Spleen (tissue), 11 donors: ENCODE measurements at regions not wholly inside any gene's neighbourhood (a gene's known extent, or its start where the extent isn't known, plus 50 kb on each side); places are given as distances from the start of the nearest gene placed in this dataset.

Source experiments
- DNase-seq: peaks from one replicate; pipeline ENCODE4 v3.0.0-alpha.2; 2020
- H3K27ac ChIP-seq, 8 donors: fragments of 200-600 bp; sonication (generic) in 7 of 8; 1 replicate in 4 of 8; 2 replicates in 4 of 8; pipeline versions ENCODE4 v1.5.0 to v1.8.0; 2016 to 2021; ENCODE audit warnings: inconsistent platforms in 4 of 8, mild to moderate bottlenecking in 4 of 8, moderate library complexity in 1 of 8
- H3K27me3 ChIP-seq, 7 donors: fragments of 200-600 bp; sonication (generic) in 6 of 7; replicated peaks in 1 of 7; 1 replicate in 4 of 7; 2 replicates in 3 of 7; pipeline versions ENCODE4 v1.5.0 to v1.8.0; 2016 to 2021; ENCODE audit warnings: inconsistent platforms in 3 of 7, mild to moderate bottlenecking in 1 of 7
- H3K36me3 ChIP-seq, 6 donors: fragments of 200-600 bp; sonication (generic) in 5 of 6; 1 replicate in 4 of 6; 2 replicates in 2 of 6; pipeline versions ENCODE4 v1.5.0 to v1.8.0; 2016 to 2021; ENCODE audit warnings: inconsistent platforms in 2 of 6
- H3K4me1 ChIP-seq, 6 donors: fragments of 200-600 bp; sonication (generic) in 5 of 6; 1 replicate in 3 of 6; 2 replicates in 3 of 6; pipeline versions ENCODE4 v1.5.0 to v1.8.0; 2016 to 2021; ENCODE audit warnings: inconsistent platforms in 3 of 6
- H3K4me3 ChIP-seq, 8 donors: fragments of 200-600 bp; sonication (generic) in 7 of 8; 1 replicate in 4 of 8; 2 replicates in 4 of 8; pipeline versions ENCODE4 v1.5.0 to v1.8.0; 2016 to 2021; ENCODE audit warnings: inconsistent platforms in 4 of 8, mild to moderate bottlenecking in 4 of 8, moderate library complexity in 2 of 8
- H3K9me3 ChIP-seq, 8 donors: fragments of 200-600 bp; sonication (generic) in 7 of 8; 1 replicate in 4 of 8; 2 replicates in 4 of 8; pipeline versions ENCODE4 v1.5.0 to v1.8.0; 2016 to 2021; ENCODE audit warnings: inconsistent platforms in 4 of 8
- CTCF ChIP-seq, 11 experiments: fragments of 200-600 bp in 7 of 11; fragments of 450-650 bp in 4 of 11; sonication (generic) in 4 of 11; IDR thresholded peaks in 8 of 11; conservative IDR thresholded peaks in 3 of 11; 1 replicate in 7 of 11; 2 replicates in 4 of 11; pipeline versions ENCODE4 v1.4.0 to v1.8.0; 2016 to 2021; ENCODE audit warnings: antibody characterized with exemption in 11 of 11, inconsistent platforms in 4 of 11, mild to moderate bottlenecking in 1 of 11
- POLR2A ChIP-seq, 3 donors: fragments of 450-650 bp; IDR thresholded peaks; one replicate each; pipeline ENCODE4 v1.5.1; 2017; ENCODE audit warnings: antibody characterized with exemption in 3 of 3, mild to moderate bottlenecking in 1 of 3
- POLR2AphosphoS5 ChIP-seq, 3 donors: sonication (generic); formaldehyde crosslinking; IDR thresholded peaks; one replicate each; pipeline ENCODE4 v1.5.1; 2017; ENCODE audit warnings: antibody characterized with exemption in 3 of 3
- WGBS, 5 donors: extraction: QIAGEN DNeasy Blood & Tissue Kit in 3 of 5; methylation state at CpG; one replicate each; pipeline versions ENCODE4 v1.1.5 to v1.1.7; 2013 to 2018; 5-methylcytosine and 5-hydroxymethylcytosine counted together
- intact Hi-C: fragments of 100-400 bp; cut with DNase I; formaldehyde crosslinking; loops from one replicate; pipeline ENCODE4 v1.15.0; 2023; ENCODE audit warnings: low total_unique reads
- donor health status: healthy with polysubstance abuse.
- donor health status: DM: no; HTN: no; CAD: no; lungs with moderate emphysema.
- donor health status: DM: no; HTN: no; CAD: no.
- donor health status: Bipolar disorder and iron deficiency.
- donor health status: healthy.
- donor health status: DM: no; HTN: no; CAD: no.
- donor health status: DM: yes; HTN: yes; CAD: no.

GRCh38 chr4:24322995-24323394 is 261.4 kb downstream of the DHX15 start:
- no peak for DNase-seq
- 87 to 94% (median 93%) methylated on average over 3 of the region's 3 CpGs for WGBS, 5 donors
- no peaks in the 10 kb centered on the region for H3K36me3 ChIP-seq

GRCh38 chr4:24322511-24322910 is 261.8 kb downstream of the DHX15 start:
- WGBS, 5 donors, result 13 to 63% (median 45%) methylated on average over 1 of the region's 1 CpG
- Histone ChIP-seq H3K27ac (no peak overlapping the region), H3K9me3 (no peaks in the 10 kb centered on the region), H3K27me3 (no peaks in the 10 kb centered on the region), H3K36me3 (no peaks in the 10 kb centered on the region), H3K4me1 (no peaks in the 10 kb centered on the region), H3K4me3 (no peak overlapping the region)
- no peak for DNase-seq
- TF ChIP-seq CTCF (IDR thresholded peaks at IDR 0.05 in 8 of 11, conservative IDR thresholded peaks at IDR 0.05 in 3 of 11) (no peak), POLR2A (IDR thresholded peaks at IDR 0.05) (no peak), POLR2AphosphoS5 (IDR thresholded peaks at IDR 0.05) (no peak)
- intact Hi-C loops, result no loop called here

More at GRCh38 chr4:24322995-24323394, 261.4 kb downstream of the DHX15 start:
- no peaks in the 10 kb centered on the region for H3K4me1 ChIP-seq
- no peak overlapping the region for H3K4me3 ChIP-seq
- intact Hi-C loops, result no loop called here
- H3K27me3 ChIP-seq, result no peaks in the 10 kb centered on the region
- no peak for TF ChIP-seq POLR2A (IDR thresholded peaks at IDR 0.05)
- no peak for TF ChIP-seq CTCF (IDR thresholded peaks at IDR 0.05 in 8 of 11, conservative IDR thresholded peaks at IDR 0.05 in 3 of 11)
- H3K9me3 ChIP-seq, result no peaks in the 10 kb centered on the region
- no peak overlapping the region for H3K27ac ChIP-seq

- no peaks in the 10 kb centered on the region for H3K36me3 ChIP-seq
- DNase-seq, result no peak
- no peaks in the 10 kb centered on the region for H3K4me1 ChIP-seq
- no peak overlapping the region for H3K27ac ChIP-seq
- intact Hi-C loops, result no loop called here
- no peaks in the 10 kb centered on the region for H3K27me3 ChIP-seq
- 38 to 52% (median 47%) methylated on average over 6 of the region's 6 CpGs for WGBS, 5 donors
- H3K9me3 ChIP-seq, result no peaks in the 10 kb centered on the region
- H3K4me3 ChIP-seq, result no peak overlapping the region
- TF ChIP-seq POLR2A (IDR thresholded peaks at IDR 0.05), result no peak
- no peak for TF ChIP-seq CTCF (IDR thresholded peaks at IDR 0.05 in 8 of 11, conservative IDR thresholded peaks at IDR 0.05 in 3 of 11)
- TF ChIP-seq POLR2AphosphoS5 (IDR thresholded peaks at IDR 0.05), result no peak
These were observed 262.7 kb downstream of the DHX15 start for GRCh38 chr4:24321616-24322015.

GRCh38 chr4:24321131-24321530 is 263.2 kb downstream of the DHX15 start:
- intact Hi-C loops, result no loop called here
- Histone ChIP-seq H3K27me3 (no peaks in the 10 kb centered on the region), H3K4me3 (no peak overlapping the region), H3K27ac (no peak overlapping the region), H3K4me1 (no peaks in the 10 kb centered on the region), H3K9me3 (no peaks in the 10 kb centered on the region), H3K36me3 (no peaks in the 10 kb centered on the region)
- DNase-seq, result no peak
- WGBS, 5 donors, result 60 to 74% (median 68%) methylated on average over 6 of the region's 6 CpGs
- TF ChIP-seq POLR2AphosphoS5 (IDR thresholded peaks at IDR 0.05), result no peak
- TF ChIP-seq CTCF (IDR thresholded peaks at IDR 0.05 in 8 of 11, conservative IDR thresholded peaks at IDR 0.05 in 3 of 11), result no peak
- no peak for TF ChIP-seq POLR2A (IDR thresholded peaks at IDR 0.05)
